22Rv1 (cell line): ENCODE measurements at regions not wholly inside any gene's neighbourhood (a gene's known extent, or its start where the extent isn't known, plus 50 kb on each side); places are given as distances from the start of the nearest gene placed in this dataset.

ENCODE experiments used
- ZFX ChIP-seq: fragments of 450-650 bp; IDR thresholded peaks from 2 replicates; pipeline ENCODE4 v1.6.1; 2017; ENCODE audit warnings: antibody characterized with exemption, borderline replicate concordance
- TF ChIP-seq, protein P1 (sequence below): fragments of 450-650 bp; IDR thresholded peaks from 2 replicates; pipeline ENCODE4 v1.5.1; 2017; ENCODE audit warnings: mild to moderate bottlenecking

GRCh38 chr7:37541810-37542443 lies 93.3 kb upstream of the ELMO1 start:
- TF ChIP-seq, protein P1, sequence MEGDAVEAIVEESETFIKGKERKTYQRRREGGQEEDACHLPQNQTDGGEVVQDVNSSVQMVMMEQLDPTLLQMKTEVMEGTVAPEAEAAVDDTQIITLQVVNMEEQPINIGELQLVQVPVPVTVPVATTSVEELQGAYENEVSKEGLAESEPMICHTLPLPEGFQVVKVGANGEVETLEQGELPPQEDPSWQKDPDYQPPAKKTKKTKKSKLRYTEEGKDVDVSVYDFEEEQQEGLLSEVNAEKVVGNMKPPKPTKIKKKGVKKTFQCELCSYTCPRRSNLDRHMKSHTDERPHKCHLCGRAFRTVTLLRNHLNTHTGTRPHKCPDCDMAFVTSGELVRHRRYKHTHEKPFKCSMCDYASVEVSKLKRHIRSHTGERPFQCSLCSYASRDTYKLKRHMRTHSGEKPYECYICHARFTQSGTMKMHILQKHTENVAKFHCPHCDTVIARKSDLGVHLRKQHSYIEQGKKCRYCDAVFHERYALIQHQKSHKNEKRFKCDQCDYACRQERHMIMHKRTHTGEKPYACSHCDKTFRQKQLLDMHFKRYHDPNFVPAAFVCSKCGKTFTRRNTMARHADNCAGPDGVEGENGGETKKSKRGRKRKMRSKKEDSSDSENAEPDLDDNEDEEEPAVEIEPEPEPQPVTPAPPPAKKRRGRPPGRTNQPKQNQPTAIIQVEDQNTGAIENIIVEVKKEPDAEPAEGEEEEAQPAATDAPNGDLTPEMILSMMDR: no peak
- no peak for TF ChIP-seq ZFX
